Esophagus squamous epithelium (tissue), 5 donors: ENCODE measurements at regions not wholly inside any gene's neighbourhood (a gene's known extent, or its start where the extent isn't known, plus 50 kb on each side); places are given as distances from the start of the nearest gene placed in this dataset.

Experiments used
- DNase-seq: peaks from one replicate; lab custom pipeline; 2025; lab: John Stamatoyannopoulos, UW
- H3K27ac ChIP-seq, 4 donors: fragments of 200-600 bp; sonication (generic); one replicate each; pipeline ENCODE4 v1.5.1; 2016 to 2019; ENCODE audit warnings: mild to moderate bottlenecking in 1 of 4
- H3K27me3 ChIP-seq, 4 donors: fragments of 200-600 bp; sonication (generic); 1 replicate in 3 of 4; 2 replicates in 1 of 4; pipeline versions ENCODE4 v1.5.1 to v1.6.0; 2017 to 2021; ENCODE audit warnings: antibody characterized with exemption in 1 of 4
- H3K36me3 ChIP-seq, 3 donors: fragments of 200-600 bp; sonication (generic); one replicate each; pipeline ENCODE4 v1.5.1; 2016 to 2019
- H3K4me1 ChIP-seq, 3 donors: fragments of 200-600 bp; sonication (generic); one replicate each; pipeline ENCODE4 v1.5.1; 2017 to 2019
- H3K4me3 ChIP-seq, 4 donors: fragments of 200-600 bp; sonication (generic); 1 replicate in 3 of 4; 2 replicates in 1 of 4; pipeline ENCODE4 v1.5.1; 2016 to 2019; ENCODE audit warnings: mild to moderate bottlenecking in 2 of 4, moderate library complexity in 1 of 4
- H3K9me3 ChIP-seq, 3 donors: fragments of 200-600 bp; sonication (generic); one replicate each; pipeline ENCODE4 v1.5.1; 2016 to 2019
- CTCF ChIP-seq, 6 experiments: fragments of 450-650 bp in 4 of 6; fragments of 200-600 bp in 2 of 6; sonication (generic) in 2 of 6; IDR thresholded peaks; one replicate each; pipeline ENCODE4 v1.5.1; 2016 to 2019; ENCODE audit warnings: antibody characterized with exemption in 6 of 6, mild to moderate bottlenecking in 4 of 6, moderate library complexity in 4 of 6
- POLR2A ChIP-seq, 4 donors: fragments of 450-650 bp; IDR thresholded peaks; one replicate each; pipeline ENCODE4 v1.6.1; 2017; ENCODE audit warnings: antibody characterized with exemption in 4 of 4, mild to moderate bottlenecking in 4 of 4, moderate library complexity in 3 of 4
- WGBS, 2 donors: methylation state at CpG; one replicate each; pipeline ENCODE4 v1.1.5; 2018; 5-methylcytosine and 5-hydroxymethylcytosine counted together
- intact Hi-C: fragments of 100-400 bp; cut with DNase I; formaldehyde crosslinking; loops from one replicate; pipeline ENCODE4 v1.15.0; 2022
- donor health status: DM: yes; HTN: yes; CAD: no.

GRCh38 chr5:124457101-124457500, 289.3 kb downstream of the ZNF608 start:
- Histone ChIP-seq H3K27me3 (no peaks in the 10 kb centered on the region), H3K4me3 (no peak overlapping the region), H3K27ac (no peak overlapping the region), H3K4me1 (peaks cover 0 to 12% (median 4%) of the 10 kb centered on the region in 3 donors), H3K36me3 (no peaks in the 10 kb centered on the region), H3K9me3 (no peaks in the 10 kb centered on the region)
- no peak for DNase-seq
- TF ChIP-seq POLR2A (IDR thresholded peaks at IDR 0.05) (no peak), CTCF (IDR thresholded peaks at IDR 0.05) (no peak)
- WGBS, 2 donors = 82 to 83% methylated on average over 5 of the region's 5 CpGs
- intact Hi-C loops = no loop called here

- intact Hi-C loops = no loop called here
- no peak overlapping the region for H3K27ac ChIP-seq
- H3K36me3 ChIP-seq = no peaks in the 10 kb centered on the region
- TF ChIP-seq CTCF (IDR thresholded peaks at IDR 0.05) = no peak
- TF ChIP-seq POLR2A (IDR thresholded peaks at IDR 0.05) = no peak
- no peak for DNase-seq
- WGBS, 2 donors = 74 to 75% methylated on average over 3 of the region's 3 CpGs
- H3K9me3 ChIP-seq = no peaks in the 10 kb centered on the region
- no peak overlapping the region for H3K4me3 ChIP-seq
- H3K27me3 ChIP-seq = no peaks in the 10 kb centered on the region
- peaks cover 0 to 4% (median 3%) of the 10 kb centered on the region in 3 donors for H3K4me1 ChIP-seq
Measured at GRCh38 chr5:124456249-124456648, 290.2 kb downstream of the ZNF608 start.

- Histone ChIP-seq H3K27me3 (no peaks in the 10 kb centered on the region), H3K9me3 (no peaks in the 10 kb centered on the region), H3K27ac (no peak overlapping the region), H3K4me3 (no peak overlapping the region), H3K4me1 (peaks cover 0 to 4% (median 0%) of the 10 kb centered on the region in 3 donors), H3K36me3 (no peaks in the 10 kb centered on the region)
- WGBS, 2 donors = 75 to 77% methylated on average over 3 of the region's 3 CpGs
- intact Hi-C loops = no loop called here
- TF ChIP-seq CTCF (IDR thresholded peaks at IDR 0.05) (no peak), POLR2A (IDR thresholded peaks at IDR 0.05) (no peak)
- no peak for DNase-seq
Measured at GRCh38 chr5:124454081-124454480, 292.4 kb downstream of the ZNF608 start.

DNA sequence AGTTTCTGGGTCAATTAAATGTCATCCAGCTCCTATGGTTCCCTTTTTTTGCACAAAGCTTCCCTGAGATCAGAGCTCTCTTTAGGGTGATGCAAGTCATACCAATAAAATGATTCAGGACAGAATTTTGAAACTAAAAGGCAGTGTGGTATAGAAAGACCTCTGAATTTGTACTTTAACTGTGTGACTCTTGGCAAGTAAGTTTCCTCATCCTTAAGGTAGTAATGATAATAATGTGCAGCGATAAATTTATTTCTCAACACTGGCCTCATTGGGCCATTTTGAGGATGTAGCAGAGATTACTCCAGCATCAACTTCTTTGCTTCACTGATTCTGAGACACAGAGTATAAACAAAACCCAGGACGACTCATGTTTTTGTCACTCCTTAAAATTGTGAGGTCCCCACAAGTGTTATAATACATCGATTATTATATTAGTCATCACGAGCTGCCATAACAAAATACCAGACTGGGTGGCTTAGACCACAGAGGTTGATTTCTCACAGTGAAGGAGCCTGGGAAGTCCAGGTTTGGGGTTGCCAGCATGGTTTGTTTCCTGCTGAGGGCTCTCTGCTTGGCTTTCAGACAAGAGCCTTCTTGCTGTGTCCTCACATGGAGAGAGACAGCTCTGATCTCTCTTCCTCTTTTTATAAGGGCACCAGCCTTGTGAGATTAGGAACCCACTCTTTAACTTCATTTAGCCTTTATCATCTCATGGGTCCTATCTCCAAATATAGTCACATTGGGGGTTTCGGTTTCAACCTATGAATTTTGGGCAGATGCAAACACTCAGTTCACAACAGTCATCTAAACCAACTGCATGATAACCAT, 293.0 kb downstream of the ZNF608 start:
- Histone ChIP-seq H3K27ac (no peak overlapping the region), H3K36me3 (no peaks in the 10 kb centered on the region), H3K4me3 (no peak overlapping the region), H3K4me1 (peaks cover 0 to 4% (median 0%) of the 10 kb centered on the region in 3 donors), H3K9me3 (no peaks in the 10 kb centered on the region), H3K27me3 (no peaks in the 10 kb centered on the region)
- no peak for DNase-seq
- 59 to 60% methylated on average over 5 of the region's 5 CpGs for WGBS, 2 donors
- intact Hi-C loops = no loop called here
- TF ChIP-seq POLR2A (IDR thresholded peaks at IDR 0.05) = no peak
- TF ChIP-seq CTCF (IDR thresholded peaks at IDR 0.05) = no peak

GRCh38 chr5:124452412-124452811, 294.0 kb downstream of the ZNF608 start:
- 62 to 86% methylated on average over 8 of the region's 8 CpGs for WGBS, 2 donors
- no peak for DNase-seq
- Histone ChIP-seq H3K9me3 (no peaks in the 10 kb centered on the region), H3K4me3 (no peak overlapping the region), H3K4me1 (peaks cover 0 to 4% (median 0%) of the 10 kb centered on the region in 3 donors), H3K36me3 (no peaks in the 10 kb centered on the region), H3K27me3 (no peaks in the 10 kb centered on the region), H3K27ac (no peak overlapping the region)
- no peak for TF ChIP-seq CTCF (IDR thresholded peaks at IDR 0.05)
- TF ChIP-seq POLR2A (IDR thresholded peaks at IDR 0.05) = no peak
- intact Hi-C loops = no loop called here
